EL (cell line): ENCODE measurements at regions not wholly inside any gene's neighbourhood (a gene's known extent, or its start where the extent isn't known, plus 50 kb on each side); places are given as distances from the start of the nearest gene placed in this dataset.
"Not testable (repeated sequence)": the region's sequence is repeated elsewhere in the genome, so short reads cannot be mapped to it uniquely, and the experiment has no call there.

Experiments used
- DNase-seq: peaks from one replicate; pipeline ENCODE4 v3.0.0-alpha.2; 2016

DNA sequence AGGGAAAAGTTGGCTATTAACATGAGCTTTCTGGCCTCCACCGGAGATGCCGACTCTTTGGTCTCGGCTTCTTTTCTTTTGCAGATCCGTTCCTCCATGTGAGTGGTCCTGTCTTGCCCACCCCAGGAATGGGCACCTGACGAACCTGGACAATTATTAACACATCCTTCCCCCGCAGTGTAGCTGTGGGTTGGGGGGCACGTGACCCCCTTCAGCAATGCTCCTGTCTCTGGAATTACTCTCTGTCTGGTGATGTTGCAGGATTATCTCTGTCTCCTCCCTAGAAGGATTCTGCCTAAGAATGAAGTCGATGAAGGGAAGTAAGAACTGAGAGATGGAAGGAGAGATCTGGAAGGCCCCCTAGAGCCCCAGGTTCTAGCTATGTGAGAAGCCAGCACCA, 115.2 kb upstream of the NPAS2 start:
- no peak for DNase-seq

GRCh38 chr2:100707016-100707947, 112.7 kb upstream of the NPAS2 start:
- no peak for DNase-seq

GRCh38 chr2:100708333-100708732, 111.6 kb upstream of the NPAS2 start:
- no peak for DNase-seq

DNA sequence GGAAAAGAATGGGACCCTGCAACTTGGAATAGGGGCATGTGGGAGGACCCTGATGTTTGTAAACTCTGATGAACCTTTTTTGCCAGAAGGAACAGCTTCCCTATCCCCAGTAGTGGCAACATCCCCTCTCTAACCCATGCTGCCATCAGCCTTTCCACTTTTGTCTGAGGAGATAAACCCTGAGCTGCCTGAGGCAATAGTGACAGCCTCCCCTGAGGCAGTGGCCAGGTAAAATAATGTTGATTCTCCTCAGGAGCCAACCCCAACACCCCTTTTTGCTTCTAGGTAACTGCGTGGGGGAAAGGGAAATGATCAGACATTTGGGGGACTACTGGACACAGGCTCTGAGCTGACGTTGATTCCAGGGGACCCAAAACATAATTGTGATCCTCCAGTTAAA, 106.8 kb upstream of the NPAS2 start:
- no peak for DNase-seq

- DNase-seq, result not testable (repeated sequence)
Observed at GRCh38 chr2:100714396-100715010, 105.4 kb upstream of the NPAS2 start.

DNA sequence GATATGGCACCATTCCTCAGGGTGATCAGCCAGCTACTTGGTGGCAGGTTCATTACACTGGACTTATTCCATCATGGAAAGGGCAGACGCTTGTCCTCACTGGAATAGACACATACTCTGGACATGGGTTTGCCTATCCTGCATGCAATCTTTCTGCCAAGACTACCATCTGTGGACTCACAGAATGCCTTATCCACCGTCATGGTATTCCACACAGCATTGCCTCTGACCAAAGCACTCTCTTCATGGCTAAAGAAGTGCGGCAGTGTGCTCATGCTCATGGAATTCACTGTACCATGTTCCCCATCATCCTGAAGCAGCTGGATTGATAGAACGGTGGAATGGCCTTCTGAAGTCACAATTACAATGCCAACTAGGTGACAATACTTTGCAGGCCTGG, 104.1 kb upstream of the NPAS2 start:
- DNase-seq, result not testable (repeated sequence)

DNA sequence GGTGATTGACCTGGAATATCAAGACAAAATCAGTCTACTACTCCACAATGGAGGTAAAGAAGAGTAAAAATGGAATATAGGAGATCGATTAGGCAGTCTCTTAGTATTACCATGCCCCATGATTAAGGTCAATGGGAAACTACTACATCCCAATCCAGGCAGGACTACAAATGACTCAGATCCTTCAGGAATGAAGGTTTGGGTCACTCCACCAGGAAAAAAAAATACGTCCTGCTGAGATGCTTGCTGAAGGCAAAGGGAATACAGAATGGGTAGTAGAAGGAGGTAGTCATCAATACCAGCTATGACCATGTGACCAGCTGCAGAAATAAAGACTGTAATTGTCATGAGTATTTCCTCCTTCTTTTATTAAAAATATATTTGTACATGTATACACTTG, 103.4 kb upstream of the NPAS2 start:
- DNase-seq, result no peak

- DNase-seq, result no peak
Observed at GRCh38 chr2:100718065-100718629, 101.8 kb upstream of the NPAS2 start.

- DNase-seq, result peak; percentile 13
Observed at GRCh38 chr2:100720445-100720844, 99.5 kb upstream of the NPAS2 start.

- DNase-seq, result no peak
Observed at GRCh38 chr2:100721693-100722092, 98.2 kb upstream of the NPAS2 start.

DNA sequence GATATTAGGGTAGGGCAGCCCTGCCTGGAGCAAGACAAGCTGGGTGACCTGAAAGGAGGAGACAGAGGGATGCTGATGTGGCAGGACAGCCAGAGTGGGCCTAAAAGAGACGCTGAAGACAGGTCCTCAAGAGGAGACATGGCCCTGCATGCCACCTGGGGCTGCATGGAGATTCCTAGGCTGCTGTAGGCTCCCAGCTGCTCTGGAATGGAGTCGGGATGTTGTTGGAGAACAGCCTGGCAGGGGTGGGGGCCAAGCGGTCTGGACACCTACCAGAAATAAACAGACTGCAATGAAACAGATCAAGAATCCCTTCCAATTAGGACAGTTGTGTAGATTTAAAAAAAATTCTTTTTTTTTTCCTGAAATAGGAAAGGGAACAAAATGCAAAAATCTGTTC, 97.8 kb upstream of the NPAS2 start:
- DNase-seq, result no peak

DNA sequence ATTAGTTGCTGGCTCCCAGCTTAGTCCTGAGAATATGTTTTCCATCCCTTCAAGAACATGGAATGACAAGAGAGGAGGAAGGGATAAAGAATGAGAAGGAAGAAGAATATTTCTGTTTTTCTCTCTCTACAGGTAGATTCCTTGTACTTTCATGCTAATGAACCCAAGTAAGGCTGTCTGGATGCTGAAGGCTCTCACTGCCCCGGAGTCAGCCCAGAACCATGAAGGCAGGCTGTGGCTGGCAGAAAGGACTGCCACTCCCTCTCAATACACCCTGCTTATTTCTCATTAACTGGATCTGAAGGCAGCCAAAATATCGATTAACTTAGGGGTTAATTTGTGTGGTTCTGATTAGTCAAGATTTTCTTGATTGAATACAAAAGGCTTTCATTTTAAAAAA, 93.1 kb upstream of the NPAS2 start:
- no peak for DNase-seq

DNA sequence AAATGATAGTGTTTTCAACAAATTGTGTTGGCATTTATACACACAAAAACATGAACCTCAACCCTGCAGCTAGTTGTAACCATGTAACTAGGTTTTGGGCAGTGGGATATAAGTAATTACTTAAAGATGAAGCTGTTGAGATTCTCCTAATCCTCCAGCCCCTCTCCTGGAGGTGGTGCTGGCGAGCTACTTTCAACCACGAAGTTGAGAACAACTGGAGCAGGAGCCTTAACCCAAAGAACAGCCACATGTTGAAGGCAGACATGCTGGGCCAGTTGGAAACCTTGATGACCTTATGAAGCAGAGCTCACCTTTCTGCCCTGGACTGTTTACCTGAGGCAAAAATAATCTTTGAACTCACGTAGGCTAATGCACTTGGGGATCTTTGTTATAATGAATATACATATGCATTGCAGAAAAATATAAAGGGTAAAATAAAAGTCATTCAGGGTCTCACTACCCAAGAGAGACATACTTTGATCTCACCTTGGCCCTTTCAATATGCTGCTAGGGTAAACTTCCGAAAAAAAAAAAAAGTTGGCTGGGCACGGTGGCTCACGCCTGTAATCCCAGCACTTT, 89.6 kb upstream of the NPAS2 start:
- peak; percentile 75 for DNase-seq

DNA sequence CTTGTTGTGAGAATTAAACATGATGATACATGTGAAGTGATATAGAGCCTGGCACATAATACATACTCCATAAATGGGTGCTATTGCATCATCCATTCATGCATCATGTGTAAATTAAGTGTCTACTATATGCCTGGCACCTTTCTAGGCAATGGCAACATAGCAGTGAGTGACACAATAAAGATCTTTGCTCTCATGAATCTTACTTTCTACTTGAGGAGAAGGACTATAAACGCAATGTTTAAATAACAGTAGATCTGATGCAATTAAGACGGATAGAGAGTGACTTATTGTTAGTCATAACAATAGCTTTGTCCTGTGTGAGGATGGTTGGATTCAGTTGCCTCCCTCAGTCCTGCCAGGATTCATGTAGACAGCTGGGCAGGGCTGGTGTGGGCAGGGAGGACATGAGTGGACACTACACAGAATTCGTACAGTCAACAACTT, 88.4 kb upstream of the NPAS2 start:
- DNase-seq, result peak; percentile 64

GRCh38 chr2:100733391-100734187, 86.3 kb upstream of the NPAS2 start:
- DNase-seq, result peak; percentile 56

DNA sequence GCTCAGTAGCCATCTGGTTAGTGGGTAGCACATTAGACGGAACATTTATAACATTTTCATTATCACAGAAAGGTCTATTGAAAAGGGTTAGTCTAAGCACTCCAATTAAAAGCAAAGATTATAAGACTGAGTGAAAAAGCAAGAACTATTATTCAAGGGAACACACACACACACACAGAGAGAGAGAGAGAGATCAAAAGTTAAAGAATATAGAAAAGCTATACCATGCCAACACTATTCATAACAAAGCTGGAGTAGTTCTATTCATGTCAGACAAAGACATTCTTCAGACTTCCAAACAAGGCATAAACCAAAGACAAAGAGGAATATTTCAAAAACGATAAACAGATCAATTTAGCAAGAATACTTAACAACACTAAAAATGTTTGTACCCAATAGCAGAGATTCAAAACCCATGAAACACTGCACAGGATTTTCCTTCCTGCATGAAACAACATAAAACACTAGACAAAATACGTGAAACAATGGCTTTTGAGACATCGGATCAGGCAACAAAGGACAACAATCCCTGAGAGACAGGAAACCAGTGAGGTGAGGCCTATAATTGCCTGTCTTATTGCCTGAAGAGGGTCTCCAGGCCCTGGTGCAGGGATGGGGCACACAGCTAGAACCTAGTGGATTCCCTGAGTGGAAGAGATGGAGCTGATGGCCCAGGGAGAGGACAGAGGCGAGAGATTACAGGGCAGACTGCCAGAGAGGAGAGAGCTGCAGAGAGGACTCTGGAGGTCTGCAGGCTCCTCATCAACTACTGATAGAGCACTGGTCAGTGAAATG, 83.6 kb upstream of the NPAS2 start:
- DNase-seq, result no peak

DNA sequence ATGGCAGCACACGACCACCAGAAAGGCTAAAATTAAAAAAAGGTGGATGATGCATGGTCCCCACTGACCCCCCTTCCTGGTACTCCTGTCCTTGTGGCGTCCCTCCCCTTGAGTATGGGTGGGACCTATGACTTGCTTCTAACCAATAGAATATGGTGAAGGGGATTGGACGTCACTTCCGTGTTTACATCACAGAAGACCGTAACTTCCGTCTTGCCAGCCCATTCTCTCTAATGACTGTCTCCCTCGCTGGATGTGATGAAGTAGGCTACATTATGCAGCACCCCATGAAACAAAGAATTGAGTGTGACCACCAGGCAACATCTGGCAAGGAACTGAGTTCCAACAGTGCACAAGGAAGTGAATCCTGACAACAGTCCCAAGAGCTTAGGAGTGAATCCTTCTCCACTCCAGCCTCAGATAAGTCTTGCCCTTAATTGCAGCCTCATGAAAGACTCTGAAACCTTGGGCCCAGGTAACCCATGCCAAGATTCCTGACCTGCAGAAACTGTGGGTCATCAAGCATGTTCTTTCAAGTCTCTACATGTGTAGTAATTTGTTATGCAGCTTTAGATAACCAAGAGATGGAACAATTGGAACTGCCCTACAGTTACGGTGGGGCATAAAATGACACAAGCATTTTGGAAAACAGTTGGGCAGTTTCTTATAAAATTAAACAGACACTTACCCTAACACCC, 80.1 kb upstream of the NPAS2 start:
- DNase-seq, result no peak

DNA sequence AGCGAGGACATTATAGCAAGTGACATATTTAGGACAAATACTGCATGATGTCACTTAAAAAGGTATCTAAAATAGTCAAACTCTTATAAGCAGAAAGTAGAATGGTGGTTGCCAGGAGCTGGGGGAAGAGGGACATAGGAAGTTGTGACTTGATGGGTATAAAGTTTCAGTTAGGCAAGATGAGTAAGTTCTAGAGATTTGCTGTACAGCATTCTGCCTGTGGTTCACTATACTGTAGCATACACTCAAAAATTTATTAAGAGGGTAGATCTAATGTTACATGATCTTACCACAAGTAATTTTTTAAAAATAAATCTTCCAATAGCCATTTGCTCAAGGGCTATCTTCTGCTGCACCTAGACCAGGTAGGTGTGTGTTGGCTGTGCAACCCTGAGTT, 78.1 kb upstream of the NPAS2 start:
- DNase-seq, result peak; percentile 21

DNA sequence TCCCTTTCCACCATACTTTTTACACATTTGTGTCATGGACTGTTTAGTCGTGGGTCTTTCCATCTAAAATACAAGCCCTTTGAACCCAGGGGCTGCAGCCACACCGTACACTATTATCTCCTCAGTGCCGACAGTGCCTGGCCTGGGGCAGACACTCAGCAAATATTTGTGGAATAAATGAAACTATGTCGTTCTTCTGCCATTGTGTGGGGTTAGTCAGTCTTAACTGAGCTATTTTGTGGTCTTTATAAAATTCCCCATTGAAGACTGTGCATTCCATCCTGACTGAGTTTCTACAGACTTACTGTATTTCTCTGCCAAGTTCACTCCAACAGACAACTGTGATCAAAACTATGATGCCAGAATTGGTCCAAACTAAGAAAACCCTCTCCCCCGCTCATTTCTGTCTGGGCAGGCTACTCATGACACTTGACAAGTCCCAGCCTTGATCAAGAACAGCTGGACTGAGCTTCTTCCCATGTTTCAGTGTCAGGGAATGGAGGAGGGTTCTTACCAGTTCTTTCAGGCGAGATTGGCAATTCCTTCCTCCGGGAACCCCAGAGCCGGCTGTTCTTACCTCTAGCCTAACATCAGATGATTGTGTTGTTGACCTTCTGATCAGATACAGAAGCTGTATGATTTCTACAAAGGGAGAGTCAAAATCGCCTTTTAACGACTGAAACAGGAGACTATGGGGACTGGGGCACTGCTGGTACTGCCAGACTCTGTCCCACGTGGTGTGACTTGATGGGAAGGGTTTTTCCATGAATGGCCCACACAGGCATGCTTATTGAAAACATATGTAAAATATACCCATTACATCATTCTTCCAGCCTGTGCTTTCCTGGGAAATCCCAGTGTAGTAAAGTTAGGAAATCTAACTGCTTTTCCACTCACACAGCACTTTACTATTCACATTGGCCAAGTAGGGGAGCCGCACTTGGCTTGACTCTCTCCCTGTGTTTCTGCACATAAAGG, 77.4 kb upstream of the NPAS2 start:
- DNase-seq, result peak; percentile 94

DNA sequence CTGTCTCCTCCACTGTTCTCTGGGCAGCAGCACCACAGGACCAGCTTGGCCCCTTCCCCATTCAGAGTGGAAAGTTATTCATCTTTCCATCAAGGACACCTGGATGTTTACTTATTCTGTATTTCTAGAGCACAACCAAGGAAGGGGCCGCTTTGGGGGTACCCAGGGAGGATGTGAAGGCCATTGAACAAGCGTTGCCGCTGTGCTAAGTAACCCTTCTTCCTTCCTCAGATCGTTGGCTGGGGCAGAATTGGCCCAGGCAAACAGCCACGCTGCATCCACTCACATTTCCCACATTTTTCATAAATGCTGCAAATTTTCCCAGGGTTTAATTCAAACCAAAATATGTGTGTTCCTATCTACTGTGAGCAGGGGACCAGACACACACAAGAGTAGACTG, 76.2 kb upstream of the NPAS2 start:
- DNase-seq, result no peak
